Keratinocyte (primary cell): ENCODE measurements at regions not wholly inside any gene's neighbourhood (a gene's known extent, or its start where the extent isn't known, plus 50 kb on each side); places are given as distances from the start of the nearest gene placed in this dataset.

ENCODE experiments used
- EZH2 ChIP-seq: IDR thresholded peaks from one replicate; pipeline ENCODE4 v1.6.1; 2012; ENCODE audit warnings: inconsistent platforms, mild to moderate bottlenecking, low read length, moderate library complexity
- TF ChIP-seq, protein P1 (sequence below), 3 experiments: IDR thresholded peaks in 1 of 3; conservative IDR thresholded peaks in 1 of 3; optimal IDR thresholded peaks in 1 of 3; 2 replicates in 2 of 3; 3 replicates in 1 of 3; pipeline versions ENCODE3 to v1.5.1; 2011; ENCODE audit warnings: low read length in 3 of 3, mild to moderate bottlenecking in 3 of 3, moderate library complexity in 2 of 3, control low read depth in 1 of 3, inconsistent platforms in 1 of 3; ENCODE audit not compliant: insufficient read depth in 2 of 3; ENCODE audit errors: extremely low read depth in 1 of 3

DNA sequence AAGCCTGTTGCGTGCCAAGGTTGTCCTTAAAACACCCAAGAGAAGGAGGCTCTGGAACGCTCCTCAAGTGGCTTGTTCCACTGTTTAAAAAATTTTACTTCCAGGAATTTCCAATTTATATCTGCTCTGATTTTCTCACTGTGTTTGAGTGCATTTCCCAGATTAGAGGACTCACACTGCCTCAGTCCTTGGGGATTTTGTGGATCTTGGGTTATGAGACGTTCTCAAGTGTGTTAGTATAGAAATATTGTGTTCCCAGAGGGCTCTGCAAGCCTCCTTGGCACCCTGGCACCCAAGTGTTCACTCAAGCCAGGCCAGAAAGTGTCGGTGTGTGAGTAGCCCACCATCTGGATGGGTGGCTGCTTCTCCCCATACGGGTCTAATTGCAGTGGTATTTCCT is 192.2 kb downstream of the SNX10 start:
- TF ChIP-seq, protein P1, sequence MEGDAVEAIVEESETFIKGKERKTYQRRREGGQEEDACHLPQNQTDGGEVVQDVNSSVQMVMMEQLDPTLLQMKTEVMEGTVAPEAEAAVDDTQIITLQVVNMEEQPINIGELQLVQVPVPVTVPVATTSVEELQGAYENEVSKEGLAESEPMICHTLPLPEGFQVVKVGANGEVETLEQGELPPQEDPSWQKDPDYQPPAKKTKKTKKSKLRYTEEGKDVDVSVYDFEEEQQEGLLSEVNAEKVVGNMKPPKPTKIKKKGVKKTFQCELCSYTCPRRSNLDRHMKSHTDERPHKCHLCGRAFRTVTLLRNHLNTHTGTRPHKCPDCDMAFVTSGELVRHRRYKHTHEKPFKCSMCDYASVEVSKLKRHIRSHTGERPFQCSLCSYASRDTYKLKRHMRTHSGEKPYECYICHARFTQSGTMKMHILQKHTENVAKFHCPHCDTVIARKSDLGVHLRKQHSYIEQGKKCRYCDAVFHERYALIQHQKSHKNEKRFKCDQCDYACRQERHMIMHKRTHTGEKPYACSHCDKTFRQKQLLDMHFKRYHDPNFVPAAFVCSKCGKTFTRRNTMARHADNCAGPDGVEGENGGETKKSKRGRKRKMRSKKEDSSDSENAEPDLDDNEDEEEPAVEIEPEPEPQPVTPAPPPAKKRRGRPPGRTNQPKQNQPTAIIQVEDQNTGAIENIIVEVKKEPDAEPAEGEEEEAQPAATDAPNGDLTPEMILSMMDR (optimal IDR thresholded peaks at IDR 0.05 in 1 of 3, IDR thresholded peaks at IDR 0.05 in 1 of 3, conservative IDR thresholded peaks at IDR 0.05 in 1 of 3; ENCODE audit: extremely low read depth in 1 of 3, insufficient read depth in 2 of 3, low read length in 3 of 3) = no peak
- no peak for TF ChIP-seq EZH2
